Esophagus squamous epithelium (tissue), 5 donors: ENCODE measurements at regions not wholly inside any gene's neighbourhood (a gene's known extent, or its start where the extent isn't known, plus 50 kb on each side); places are given as distances from the start of the nearest gene placed in this dataset.

Source experiments
- DNase-seq: peaks from one replicate; lab custom pipeline; 2025; lab: John Stamatoyannopoulos, UW
- H3K27ac ChIP-seq, 4 donors: fragments of 200-600 bp; sonication (generic); one replicate each; pipeline ENCODE4 v1.5.1; 2016 to 2019; ENCODE audit warnings: mild to moderate bottlenecking in 1 of 4
- H3K27me3 ChIP-seq, 4 donors: fragments of 200-600 bp; sonication (generic); 1 replicate in 3 of 4; 2 replicates in 1 of 4; pipeline versions ENCODE4 v1.5.1 to v1.6.0; 2017 to 2021; ENCODE audit warnings: antibody characterized with exemption in 1 of 4
- H3K36me3 ChIP-seq, 3 donors: fragments of 200-600 bp; sonication (generic); one replicate each; pipeline ENCODE4 v1.5.1; 2016 to 2019
- H3K4me1 ChIP-seq, 3 donors: fragments of 200-600 bp; sonication (generic); one replicate each; pipeline ENCODE4 v1.5.1; 2017 to 2019
- H3K4me3 ChIP-seq, 4 donors: fragments of 200-600 bp; sonication (generic); 1 replicate in 3 of 4; 2 replicates in 1 of 4; pipeline ENCODE4 v1.5.1; 2016 to 2019; ENCODE audit warnings: mild to moderate bottlenecking in 2 of 4, moderate library complexity in 1 of 4
- H3K9me3 ChIP-seq, 3 donors: fragments of 200-600 bp; sonication (generic); one replicate each; pipeline ENCODE4 v1.5.1; 2016 to 2019
- CTCF ChIP-seq, 6 experiments: fragments of 450-650 bp in 4 of 6; fragments of 200-600 bp in 2 of 6; sonication (generic) in 2 of 6; IDR thresholded peaks; one replicate each; pipeline ENCODE4 v1.5.1; 2016 to 2019; ENCODE audit warnings: antibody characterized with exemption in 6 of 6, mild to moderate bottlenecking in 4 of 6, moderate library complexity in 4 of 6
- POLR2A ChIP-seq, 4 donors: fragments of 450-650 bp; IDR thresholded peaks; one replicate each; pipeline ENCODE4 v1.6.1; 2017; ENCODE audit warnings: antibody characterized with exemption in 4 of 4, mild to moderate bottlenecking in 4 of 4, moderate library complexity in 3 of 4
- WGBS, 2 donors: methylation state at CpG; one replicate each; pipeline ENCODE4 v1.1.5; 2018; 5-methylcytosine and 5-hydroxymethylcytosine counted together
- intact Hi-C: fragments of 100-400 bp; cut with DNase I; formaldehyde crosslinking; loops from one replicate; pipeline ENCODE4 v1.15.0; 2022
- donor health status: DM: yes; HTN: yes; CAD: no.

- H3K4me3 ChIP-seq = no peak overlapping the region
- no peaks in the 10 kb centered on the region for H3K36me3 ChIP-seq
- H3K27ac ChIP-seq = no peak overlapping the region
- no peaks in the 10 kb centered on the region for H3K27me3 ChIP-seq
- no peak for DNase-seq
- intact Hi-C loops = loop anchor here (10.0 kb wide), 1 partner anchor 426 kb away; no protein-coding TSS in a partner anchor
- no peaks in the 10 kb centered on the region for H3K9me3 ChIP-seq
- peaks cover 0 to 12% (median 0%) of the 10 kb centered on the region in 3 donors for H3K4me1 ChIP-seq
- 68 to 74% methylated on average over 3 of the region's 3 CpGs for WGBS, 2 donors
- TF ChIP-seq POLR2A (IDR thresholded peaks at IDR 0.05) (no peak), CTCF (IDR thresholded peaks at IDR 0.05) (no peak)
Measured at GRCh38 chr20:40268321-40269075, 420.5 kb downstream of the MAFB start.

- Histone ChIP-seq H3K27ac (no peak overlapping the region), H3K27me3 (no peaks in the 10 kb centered on the region), H3K9me3 (no peaks in the 10 kb centered on the region), H3K4me3 (no peak overlapping the region), H3K4me1 (peaks cover 0 to 12% (median 0%) of the 10 kb centered on the region in 3 donors), H3K36me3 (no peaks in the 10 kb centered on the region)
- no peak for DNase-seq
- TF ChIP-seq CTCF (IDR thresholded peaks at IDR 0.05) (peak in 5 of 6 experiments; percentile 33 to 59 (median 48)), POLR2A (IDR thresholded peaks at IDR 0.05) (no peak)
- intact Hi-C loops = loop anchor here (10.0 kb wide), 1 partner anchor 429 kb away; no protein-coding TSS in a partner anchor
- 46 to 52% methylated on average over 5 to 6 of the region's 6 CpGs for WGBS, 2 donors
Measured at GRCh38 chr20:40265825-40266533, 423.1 kb downstream of the MAFB start.

- Histone ChIP-seq H3K36me3 (no peaks in the 10 kb centered on the region), H3K9me3 (no peaks in the 10 kb centered on the region), H3K27me3 (no peaks in the 10 kb centered on the region), H3K27ac (no peak overlapping the region), H3K4me1 (peaks cover 0 to 12% (median 0%) of the 10 kb centered on the region in 3 donors), H3K4me3 (no peak overlapping the region)
- DNase-seq = no peak
- intact Hi-C loops = loop anchor here (10.0 kb wide), 1 partner anchor 433 kb away; no protein-coding TSS in a partner anchor
- WGBS, 2 donors = 63 to 68% methylated on average over 2 of the region's 2 CpGs
- TF ChIP-seq CTCF (IDR thresholded peaks at IDR 0.05) (no peak), POLR2A (IDR thresholded peaks at IDR 0.05) (no peak)
Measured at GRCh38 chr20:40262219-40262618, 426.8 kb downstream of the MAFB start.

GRCh38 chr20:40258931-40259330 is 430.1 kb downstream of the MAFB start:
- Histone ChIP-seq H3K36me3 (no peaks in the 10 kb centered on the region), H3K9me3 (no peaks in the 10 kb centered on the region), H3K4me3 (no peak overlapping the region), H3K27me3 (no peaks in the 10 kb centered on the region), H3K27ac (no peak overlapping the region), H3K4me1 (peaks cover 4 to 29% (median 8%) of the 10 kb centered on the region in 3 donors)
- intact Hi-C loops = no loop called here
- DNase-seq = no peak
- WGBS, 2 donors = 69 to 73% methylated on average over 4 of the region's 4 CpGs
- no peak for TF ChIP-seq CTCF (IDR thresholded peaks at IDR 0.05)
- TF ChIP-seq POLR2A (IDR thresholded peaks at IDR 0.05) = no peak

- no peaks in the 10 kb centered on the region for H3K27me3 ChIP-seq
- no peak for TF ChIP-seq POLR2A (IDR thresholded peaks at IDR 0.05)
- no peak for TF ChIP-seq CTCF (IDR thresholded peaks at IDR 0.05)
- peaks cover 4 to 30% (median 8%) of the 10 kb centered on the region in 3 donors for H3K4me1 ChIP-seq
- H3K9me3 ChIP-seq = no peaks in the 10 kb centered on the region
- no peak overlapping the region for H3K4me3 ChIP-seq
- no peak overlapping the region for H3K27ac ChIP-seq
- no peaks in the 10 kb centered on the region for H3K36me3 ChIP-seq
- intact Hi-C loops = no loop called here
- DNase-seq = no peak
- 88% methylated on average over 2 of the region's 2 CpGs for WGBS, 2 donors
Measured at GRCh38 chr20:40257763-40258162, 431.3 kb downstream of the MAFB start.
